GM19397 (cell line): ENCODE measurements at regions not wholly inside any gene's neighbourhood (a gene's known extent, or its start where the extent isn't known, plus 50 kb on each side); places are given as distances from the start of the nearest gene placed in this dataset.

Source experiments
- ATAC-seq: cut with Tn5 transposase; IDR thresholded peaks from one replicate; pipeline ENCODE4 v1.9.1; 2021; ENCODE audit warnings: mild to moderate bottlenecking, moderate library complexity; ENCODE audit not compliant: unreplicated experiment

DNA sequence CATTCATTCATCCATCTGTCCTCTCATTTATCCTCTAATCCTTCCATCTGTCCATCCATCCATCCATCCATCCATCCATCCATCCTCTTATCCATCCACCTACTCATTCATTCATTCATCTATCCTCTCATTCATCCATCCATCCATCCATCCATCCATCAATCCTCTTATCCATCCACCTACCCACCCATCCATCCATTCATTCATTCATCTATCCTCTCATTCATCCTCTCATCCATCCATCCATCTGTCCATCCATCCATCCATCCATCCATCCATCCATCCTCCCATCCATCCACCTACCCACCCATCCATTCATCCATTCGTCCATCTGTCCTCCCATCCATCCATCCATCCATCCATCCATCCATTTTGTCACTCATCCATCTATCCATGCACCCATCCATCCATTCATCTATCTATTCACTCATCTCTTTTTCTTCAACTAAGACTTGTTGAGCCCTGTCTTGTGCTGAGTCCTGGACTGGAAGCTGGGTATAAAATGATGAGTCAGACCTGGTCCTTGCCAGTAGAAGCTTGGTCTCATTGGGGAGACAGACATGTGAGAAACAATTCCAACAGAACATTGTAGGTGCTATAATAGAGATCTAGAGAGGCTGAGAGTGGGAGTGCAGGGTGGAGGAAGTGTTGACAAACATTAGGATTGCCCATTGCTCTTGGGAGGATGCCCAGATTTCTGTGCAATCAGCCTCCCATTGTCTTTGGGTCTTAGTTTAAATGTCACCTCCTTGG lies 55.0 kb upstream of the IER5L start:
- ATAC-seq = no peak

DNA sequence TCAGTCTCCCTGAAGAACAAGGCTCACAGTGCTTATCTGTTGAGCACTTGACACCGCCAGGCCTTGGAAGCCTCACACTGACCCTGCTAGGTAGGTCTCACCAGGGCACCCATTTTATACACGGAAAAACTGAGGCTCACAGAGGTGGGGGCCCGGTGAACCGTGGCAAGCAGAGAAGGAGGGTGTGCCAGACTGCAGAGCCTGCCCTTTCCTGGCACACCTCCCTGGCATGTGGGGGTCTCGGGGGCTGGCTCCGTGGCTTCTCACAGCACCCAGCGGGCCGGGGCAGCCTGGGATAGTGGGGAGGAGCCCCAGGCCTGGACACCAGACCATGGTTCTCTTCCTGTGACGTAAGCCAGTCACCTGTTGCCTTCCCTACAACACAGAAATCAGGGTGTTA lies 53.7 kb upstream of the IER5L start:
- no peak for ATAC-seq

DNA sequence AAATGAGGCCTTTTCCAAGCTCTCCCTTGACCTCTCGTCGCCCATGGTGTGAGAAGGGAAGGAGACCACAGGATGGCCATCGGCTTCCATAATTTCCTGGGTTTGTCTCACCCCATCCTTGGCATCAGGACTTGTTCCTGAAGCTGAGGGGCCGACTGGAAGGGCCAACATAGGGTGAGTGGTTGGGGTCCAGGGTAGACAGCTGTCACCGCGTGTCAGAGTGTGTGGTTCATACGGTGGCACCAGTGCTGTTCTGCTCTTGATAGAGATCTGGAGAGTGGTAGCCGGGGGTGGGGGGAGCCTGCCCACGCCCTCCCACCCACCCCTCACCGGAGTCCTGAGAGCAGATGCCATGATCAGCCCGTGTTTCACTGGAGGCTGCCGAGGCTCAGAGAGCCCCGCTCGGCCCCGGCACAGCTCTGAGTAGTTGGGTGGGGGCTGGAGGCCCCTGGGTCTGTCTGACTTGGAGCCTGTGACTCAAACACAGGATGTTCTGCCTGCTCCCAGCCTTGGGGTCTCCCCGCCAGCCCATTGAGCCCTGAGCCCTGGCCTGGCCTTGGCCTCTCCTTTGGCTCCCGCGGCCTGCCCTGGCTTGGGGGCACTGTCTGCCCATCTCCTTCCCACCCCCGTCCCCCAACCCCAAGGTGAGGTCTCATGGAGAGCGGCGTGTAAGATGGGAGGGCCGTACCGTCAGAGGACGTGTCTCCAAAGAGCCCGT lies 53.1 kb upstream of the IER5L start:
- no peak for ATAC-seq

DNA sequence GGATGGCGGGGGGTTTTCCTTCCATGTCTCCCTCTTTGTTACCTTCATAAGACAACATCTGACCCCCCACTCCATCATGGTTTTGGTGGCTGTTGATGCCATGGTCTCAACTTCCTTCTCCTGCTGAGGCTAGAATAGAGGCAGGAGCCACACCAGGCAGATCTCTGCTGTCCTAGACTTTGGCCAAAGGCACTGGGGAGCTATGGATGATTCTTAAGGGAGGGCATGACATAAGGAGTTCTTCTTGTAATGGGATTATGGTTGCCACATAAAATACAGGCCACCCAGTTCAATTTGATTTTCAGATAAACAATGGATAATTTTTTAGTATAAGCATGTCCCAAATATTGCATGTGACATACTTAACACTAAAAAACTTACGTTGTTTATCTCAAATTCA lies 52.2 kb upstream of the IER5L start:
- ATAC-seq = no peak
